ENCODE measurements at regions not wholly inside any gene's neighbourhood (a gene's known extent, or its start where the extent isn't known, plus 50 kb on each side); places are given as distances from the start of the nearest gene placed in this dataset.

DNA sequence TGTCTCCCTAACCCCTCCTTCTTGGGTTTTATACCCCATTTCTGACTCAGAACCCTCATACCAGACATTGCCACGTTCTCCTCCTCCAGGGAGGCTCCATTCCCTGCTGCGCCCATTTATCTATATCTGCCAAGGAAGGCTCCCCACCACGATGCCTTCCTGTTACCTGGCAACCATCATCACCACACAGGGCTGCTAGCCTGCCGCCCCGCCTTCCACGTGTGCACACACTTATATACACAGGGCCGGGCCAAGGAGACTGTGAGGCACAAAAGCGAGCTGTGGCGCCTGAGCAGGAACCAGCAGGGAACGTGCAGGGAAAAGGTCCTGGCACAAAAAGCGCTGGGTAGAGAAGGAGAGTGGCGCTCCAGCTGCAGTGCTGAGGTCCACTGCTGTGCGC is 261.8 kb downstream of the CBLN1 start:
- Histone ChIP-seq H3K9me3 (no peaks in the 10 kb centered on the region), H3K27ac (no peak overlapping the region), H3K27me3 (ENCODE audit: low read depth) (peaks cover 12% of the 10 kb centered on the region), H3K36me3 (no peaks in the 10 kb centered on the region), H3K4me1 (no peaks in the 10 kb centered on the region), H3K4me3 (no peak overlapping the region)
- no peak for DNase-seq
- TF ChIP-seq, protein P1, sequence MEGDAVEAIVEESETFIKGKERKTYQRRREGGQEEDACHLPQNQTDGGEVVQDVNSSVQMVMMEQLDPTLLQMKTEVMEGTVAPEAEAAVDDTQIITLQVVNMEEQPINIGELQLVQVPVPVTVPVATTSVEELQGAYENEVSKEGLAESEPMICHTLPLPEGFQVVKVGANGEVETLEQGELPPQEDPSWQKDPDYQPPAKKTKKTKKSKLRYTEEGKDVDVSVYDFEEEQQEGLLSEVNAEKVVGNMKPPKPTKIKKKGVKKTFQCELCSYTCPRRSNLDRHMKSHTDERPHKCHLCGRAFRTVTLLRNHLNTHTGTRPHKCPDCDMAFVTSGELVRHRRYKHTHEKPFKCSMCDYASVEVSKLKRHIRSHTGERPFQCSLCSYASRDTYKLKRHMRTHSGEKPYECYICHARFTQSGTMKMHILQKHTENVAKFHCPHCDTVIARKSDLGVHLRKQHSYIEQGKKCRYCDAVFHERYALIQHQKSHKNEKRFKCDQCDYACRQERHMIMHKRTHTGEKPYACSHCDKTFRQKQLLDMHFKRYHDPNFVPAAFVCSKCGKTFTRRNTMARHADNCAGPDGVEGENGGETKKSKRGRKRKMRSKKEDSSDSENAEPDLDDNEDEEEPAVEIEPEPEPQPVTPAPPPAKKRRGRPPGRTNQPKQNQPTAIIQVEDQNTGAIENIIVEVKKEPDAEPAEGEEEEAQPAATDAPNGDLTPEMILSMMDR (IDR thresholded peaks at IDR 0.05) = no peak
- intact Hi-C loops (cut with DNase I) = no loop called here
- no peak for ATAC-seq

DNA sequence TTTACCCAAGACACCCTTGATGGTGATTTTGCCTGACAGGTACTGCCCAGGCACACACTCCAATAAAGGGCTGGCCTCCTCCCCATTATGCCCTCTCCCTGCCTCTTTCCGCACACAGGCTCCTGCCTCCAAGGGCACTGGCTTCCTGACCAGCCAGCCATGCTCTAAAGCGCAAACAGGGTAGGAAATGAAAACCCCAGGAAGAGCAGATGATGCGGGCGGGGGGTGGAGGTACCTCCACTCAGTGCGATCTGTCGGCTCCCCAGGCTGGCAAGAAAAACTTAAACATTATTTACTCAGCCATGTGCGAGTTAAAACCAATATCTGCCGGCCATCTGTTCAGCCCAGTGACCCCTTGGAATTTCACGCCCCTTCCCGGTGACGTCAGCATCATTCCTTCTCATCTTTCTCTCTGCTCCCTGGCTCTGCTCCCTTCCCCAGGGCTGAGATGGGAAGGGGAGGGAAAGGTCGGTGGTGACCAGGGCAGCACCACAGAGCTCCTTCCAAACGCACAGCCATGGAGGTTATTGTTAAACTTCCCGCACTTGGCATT is 262.5 kb downstream of the CBLN1 start:
- intact Hi-C loops (cut with DNase I) = no loop called here
- ATAC-seq (no peak), DNase-seq (no peak)
- TF ChIP-seq, protein P1 (IDR thresholded peaks at IDR 0.05) = no peak
- Histone ChIP-seq H3K4me1 (no peaks in the 10 kb centered on the region), H3K27me3 (ENCODE audit: low read depth) (peaks cover 12% of the 10 kb centered on the region), H3K4me3 (no peak overlapping the region), H3K27ac (no peak overlapping the region), H3K9me3 (no peaks in the 10 kb centered on the region), H3K36me3 (no peaks in the 10 kb centered on the region)

DNA sequence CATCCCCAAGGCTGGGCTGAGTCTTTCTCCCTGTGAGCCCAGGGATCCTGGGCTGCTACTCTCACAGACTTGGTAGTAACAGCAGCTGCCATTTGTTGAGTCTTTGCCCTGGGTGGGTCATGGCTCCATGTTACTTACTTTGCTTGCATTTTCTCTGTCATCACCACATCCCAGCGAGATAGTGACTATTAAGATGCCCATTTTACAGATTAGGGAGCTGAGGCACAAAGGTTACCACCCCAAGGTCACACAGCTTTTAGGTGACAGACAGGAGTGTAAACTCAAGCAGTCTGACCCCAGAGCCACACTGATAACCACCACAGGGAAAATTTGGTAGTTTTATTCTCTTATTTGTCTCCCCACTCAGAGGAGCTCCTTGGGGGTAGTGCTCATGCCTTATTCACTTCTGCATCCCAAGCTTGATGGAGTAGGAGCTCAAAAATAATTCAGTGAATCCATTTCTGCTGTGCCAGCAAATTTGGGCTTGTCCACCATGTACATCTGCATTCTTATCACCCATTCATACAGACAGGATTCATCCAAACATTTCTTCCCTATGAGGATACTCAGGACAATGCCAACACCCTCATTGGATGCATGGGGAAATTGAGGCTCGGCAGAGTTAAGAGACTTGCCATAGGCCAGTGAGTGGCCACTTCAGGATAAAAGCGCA is 263.2 kb downstream of the CBLN1 start:
- intact Hi-C loops (cut with DNase I) = no loop called here

DNA sequence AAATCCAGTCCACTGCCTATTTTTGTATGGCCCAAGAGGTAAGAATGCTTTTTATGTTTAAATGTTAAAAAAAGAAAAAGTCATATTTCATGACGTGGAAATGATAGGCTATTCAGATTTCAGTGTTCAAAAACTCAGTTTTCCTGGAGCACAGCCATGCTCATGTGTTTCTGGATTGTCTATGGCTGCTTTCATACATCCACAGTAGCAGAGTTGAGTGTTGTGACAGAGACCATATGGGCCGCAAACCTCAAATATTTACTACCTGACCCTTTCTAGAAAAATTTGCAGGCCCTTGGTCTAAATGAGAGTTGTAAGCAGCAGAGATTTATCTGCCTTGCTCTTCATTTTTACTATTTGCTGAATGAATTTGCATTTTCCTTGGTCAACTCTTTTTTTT is 264.1 kb downstream of the CBLN1 start:
- Histone ChIP-seq H3K4me3 (no peak overlapping the region), H3K9me3 (no peaks in the 10 kb centered on the region), H3K36me3 (no peaks in the 10 kb centered on the region), H3K4me1 (no peaks in the 10 kb centered on the region), H3K27ac (no peak overlapping the region), H3K27me3 (ENCODE audit: low read depth) (peaks cover 12% of the 10 kb centered on the region)
- ATAC-seq (no peak), DNase-seq (no peak)
- intact Hi-C loops (cut with DNase I) = no loop called here
- TF ChIP-seq, protein P1 (IDR thresholded peaks at IDR 0.05) = no peak

More for the DNA sequence above, 263.2 kb downstream of the CBLN1 start:
- no peaks in the 10 kb centered on the region for H3K4me1 ChIP-seq
- H3K9me3 ChIP-seq = no peaks in the 10 kb centered on the region
- DNase-seq = no peak
- no peaks in the 10 kb centered on the region for H3K36me3 ChIP-seq
- no peak overlapping the region for H3K4me3 ChIP-seq
- peaks cover 12% of the 10 kb centered on the region for H3K27me3 ChIP-seq (ENCODE audit: low read depth)
- TF ChIP-seq, protein P1 (IDR thresholded peaks at IDR 0.05) = no peak
- no peak overlapping the region for H3K27ac ChIP-seq
- ATAC-seq = no peak

DNA sequence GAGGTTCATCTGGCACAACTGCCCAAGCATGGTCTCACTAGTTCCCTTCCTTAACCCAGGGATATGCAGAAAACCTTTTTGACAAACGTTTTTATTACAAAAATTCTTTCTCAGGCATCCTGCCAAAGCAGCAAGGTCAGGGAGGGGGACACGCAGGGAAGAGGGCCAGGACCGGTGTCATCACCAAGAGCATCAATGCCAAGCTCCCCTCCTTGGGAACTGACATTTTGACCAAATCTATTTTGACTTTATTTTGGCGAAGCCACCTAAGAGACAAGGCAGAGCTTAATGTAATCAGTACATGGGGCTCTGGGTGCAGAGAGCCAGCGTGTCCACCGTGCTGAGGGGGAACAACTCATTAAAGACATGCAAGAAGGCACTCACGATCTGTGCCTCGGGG is 265.2 kb downstream of the CBLN1 start:
- intact Hi-C loops (cut with DNase I) = no loop called here
- H3K4me3 ChIP-seq = no peak overlapping the region
- H3K9me3 ChIP-seq = no peaks in the 10 kb centered on the region
- TF ChIP-seq, protein P1 (IDR thresholded peaks at IDR 0.05) = no peak
- ATAC-seq = no peak
- DNase-seq = no peak
- H3K27me3 ChIP-seq (ENCODE audit: low read depth) = peaks cover 12% of the 10 kb centered on the region
- H3K4me1 ChIP-seq = no peaks in the 10 kb centered on the region
- no peak overlapping the region for H3K27ac ChIP-seq
- H3K36me3 ChIP-seq = no peaks in the 10 kb centered on the region
